HPDE6-E6E7 (cell line): ENCODE measurements at regions not wholly inside any gene's neighbourhood (a gene's known extent, or its start where the extent isn't known, plus 50 kb on each side); places are given as distances from the start of the nearest gene placed in this dataset.

Experiments used
- DNase-seq: peaks from one replicate; pipeline ENCODE4 v3.0.0; 2011; ENCODE audit warnings: missing footprints; ENCODE audit errors: extremely low spot score

GRCh38 chr18:41543815-41544214, 411.2 kb upstream of the PIK3C3 start:
- DNase-seq = no peak

DNA sequence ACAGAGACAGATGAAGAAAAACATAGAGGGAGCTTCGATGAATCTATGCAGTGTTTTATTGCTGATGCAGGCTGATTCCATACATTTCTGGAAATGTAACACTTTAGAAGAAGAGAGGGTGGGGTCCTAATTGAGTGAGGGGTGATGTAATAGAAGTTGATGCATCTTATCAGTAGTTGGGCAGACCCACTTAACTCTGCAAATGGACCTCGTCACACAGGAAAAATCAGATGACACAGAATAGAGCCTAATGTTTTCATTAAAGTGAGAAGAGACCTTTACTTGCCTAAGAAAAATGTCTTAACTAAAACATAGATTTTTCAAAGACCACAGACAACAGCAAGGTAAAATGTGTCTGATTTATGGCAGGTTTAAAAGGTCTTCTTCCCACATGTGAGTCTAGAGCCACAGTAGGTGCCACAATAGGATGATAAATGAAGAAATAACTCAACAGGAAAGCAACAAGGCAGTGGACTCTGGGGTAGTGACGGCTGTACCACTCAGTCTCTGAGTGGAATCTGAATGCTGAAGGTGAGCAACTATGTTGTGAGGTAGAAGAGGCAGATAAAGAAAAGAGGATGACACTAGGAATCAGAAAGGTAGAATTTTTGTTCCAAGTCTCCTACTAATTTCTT, 414.7 kb upstream of the PIK3C3 start:
- DNase-seq = no peak

DNA sequence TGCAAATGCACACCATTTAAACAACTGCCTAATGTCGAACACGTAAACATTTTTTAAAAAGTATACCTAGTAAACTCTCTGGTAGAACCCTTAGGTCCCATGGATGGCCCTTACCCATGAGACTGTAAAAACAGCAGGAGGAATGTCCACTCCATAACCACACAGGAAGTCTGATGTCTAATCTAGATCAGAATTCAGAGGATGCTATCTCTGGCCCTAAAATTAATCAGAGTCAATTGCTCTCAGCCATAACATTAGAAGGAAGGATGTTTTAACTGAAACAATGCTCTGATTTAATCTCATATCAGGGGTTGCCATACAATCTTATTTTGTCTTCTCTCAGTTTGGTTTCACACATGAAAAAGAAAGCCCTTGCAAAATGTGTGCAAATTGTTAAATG, 416.3 kb upstream of the PIK3C3 start:
- no peak for DNase-seq

GRCh38 chr18:41537666-41538065, 417.4 kb upstream of the PIK3C3 start:
- no peak for DNase-seq

- DNase-seq = no peak
Observed at GRCh38 chr18:41532344-41533086, 422.5 kb upstream of the PIK3C3 start.

DNA sequence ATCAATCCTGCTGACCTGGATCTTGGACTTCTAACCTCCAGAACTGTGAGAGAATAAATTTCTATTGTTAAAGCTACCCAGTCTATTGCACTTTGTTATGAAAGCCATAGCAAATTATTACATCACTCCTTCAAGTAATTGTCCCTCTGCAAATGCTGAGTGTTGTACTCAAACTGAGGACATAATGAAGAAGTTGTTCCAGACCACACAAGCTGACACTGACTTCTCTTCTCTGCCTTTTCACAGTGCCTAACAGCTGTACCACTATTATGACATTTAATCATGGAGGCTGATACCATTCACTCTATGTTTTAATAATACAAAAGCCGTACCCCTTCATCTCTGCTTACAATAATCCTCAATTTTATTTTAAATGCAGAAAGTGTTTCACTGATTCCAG, 424.1 kb upstream of the PIK3C3 start:
- DNase-seq = no peak

DNA sequence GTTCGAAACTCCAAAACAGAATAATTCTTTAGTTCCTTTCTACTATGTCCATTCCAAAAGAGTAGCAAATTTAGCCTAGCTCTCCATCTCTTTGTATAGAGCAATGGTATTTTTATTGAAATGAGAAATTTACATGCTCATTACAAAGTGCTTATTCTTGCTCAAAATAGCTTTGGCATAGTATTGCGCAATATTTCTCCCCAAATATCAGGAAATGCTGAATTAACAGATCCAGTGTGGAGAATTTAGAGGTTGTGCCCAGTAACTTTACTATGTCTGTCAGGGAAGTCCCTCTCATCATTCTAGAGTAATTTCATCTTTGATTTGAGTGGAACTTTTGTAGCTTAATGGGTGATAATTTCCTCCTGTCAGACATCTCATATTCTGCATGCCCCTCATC, 425.9 kb upstream of the PIK3C3 start:
- no peak for DNase-seq

- no peak for DNase-seq
Observed at GRCh38 chr18:41526054-41526453, 429.0 kb upstream of the PIK3C3 start.

DNA sequence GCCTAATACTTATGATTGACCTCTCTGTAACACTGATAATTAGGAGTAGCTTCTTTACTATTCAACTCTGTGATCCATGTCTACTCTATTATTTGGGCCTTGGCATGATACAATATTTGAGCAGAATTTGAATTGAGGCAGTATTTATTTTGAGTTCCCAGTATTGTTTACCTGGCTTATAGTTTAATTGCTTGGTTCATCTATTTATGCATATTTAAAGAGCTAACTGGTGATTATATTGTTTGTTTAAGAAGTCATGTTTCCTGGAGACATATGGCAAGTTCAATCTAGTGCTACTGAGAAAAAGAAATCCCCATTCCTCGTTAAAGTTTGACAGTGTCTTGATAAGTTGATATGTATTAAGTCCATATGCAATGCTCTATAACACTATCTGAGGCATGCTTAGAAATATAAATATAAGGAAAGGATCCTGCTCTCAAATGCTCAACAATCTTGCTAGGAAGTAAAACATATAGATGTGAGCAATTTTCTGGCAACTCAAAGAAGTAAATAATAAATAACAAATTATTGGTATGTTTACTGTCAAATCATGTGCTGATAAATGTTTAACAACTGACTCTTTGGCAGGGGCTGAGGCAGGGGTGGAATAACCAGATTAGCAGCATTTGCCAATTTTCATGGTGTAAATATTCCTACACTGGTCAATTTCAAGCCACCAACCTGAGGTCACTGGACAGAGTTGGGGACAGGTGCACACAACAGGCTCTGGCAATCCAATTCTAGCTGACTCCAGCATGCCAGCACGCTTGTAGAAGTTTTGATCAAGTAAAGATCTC, 430.2 kb upstream of the PIK3C3 start:
- no peak for DNase-seq

- no peak for DNase-seq
Observed at GRCh38 chr18:41517142-41517541, 437.9 kb upstream of the PIK3C3 start.

- no peak for DNase-seq
Observed at GRCh38 chr18:41513438-41513837, 441.6 kb upstream of the PIK3C3 start.

GRCh38 chr18:41504316-41504715, 450.7 kb upstream of the PIK3C3 start:
- no peak for DNase-seq

GRCh38 chr18:41501848-41502247, 453.2 kb upstream of the PIK3C3 start:
- no peak for DNase-seq

DNA sequence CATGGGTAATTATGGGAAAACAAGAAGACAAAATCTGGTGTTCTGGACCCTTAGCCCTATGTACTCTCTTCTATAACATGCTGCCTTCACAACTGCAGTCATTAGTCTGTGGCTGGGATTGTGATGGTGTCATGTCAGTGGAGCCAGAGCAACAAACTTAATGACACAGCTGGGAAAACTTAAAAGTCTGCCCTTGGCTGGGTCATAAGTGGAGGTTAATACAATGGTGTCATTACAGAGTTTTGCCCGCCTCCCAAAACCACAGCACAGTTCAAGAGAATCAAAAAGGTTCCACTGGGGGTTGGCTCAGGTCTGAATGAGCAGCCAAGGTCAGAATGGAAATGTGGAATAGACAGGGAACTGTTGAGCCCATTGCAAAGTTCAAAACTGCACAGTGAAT, 455.7 kb upstream of the PIK3C3 start:
- DNase-seq = no peak

DNA sequence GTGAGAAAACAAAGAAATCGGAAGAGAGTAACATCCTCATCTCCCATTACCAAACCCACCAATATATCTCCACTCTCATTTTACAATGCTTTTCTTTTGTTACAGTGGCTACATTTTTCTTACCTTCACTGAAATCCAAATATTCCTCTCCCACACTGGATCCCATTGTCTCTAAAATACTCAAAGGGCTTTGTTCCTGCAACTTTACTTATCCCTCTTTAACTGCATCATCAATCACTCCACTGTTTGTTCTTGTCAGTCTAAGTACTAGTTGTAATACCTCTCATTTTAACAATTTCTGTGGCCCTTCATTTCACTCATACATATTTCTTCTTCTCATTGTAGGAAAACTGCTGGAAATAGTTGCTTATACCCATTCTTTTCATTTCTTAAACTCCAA, 464.2 kb upstream of the PIK3C3 start:
- DNase-seq = no peak

GRCh38 chr18:41486575-41486974, 468.5 kb upstream of the PIK3C3 start:
- no peak for DNase-seq

GRCh38 chr18:41484069-41484468, 471.0 kb upstream of the PIK3C3 start:
- no peak for DNase-seq

- no peak for DNase-seq
Observed at GRCh38 chr18:41482501-41482900, 472.5 kb upstream of the PIK3C3 start.

GRCh38 chr18:41466436-41467160, 488.4 kb upstream of the PIK3C3 start:
- DNase-seq = no peak

GRCh38 chr18:41465386-41465785, 489.6 kb upstream of the PIK3C3 start:
- DNase-seq = no peak

DNA sequence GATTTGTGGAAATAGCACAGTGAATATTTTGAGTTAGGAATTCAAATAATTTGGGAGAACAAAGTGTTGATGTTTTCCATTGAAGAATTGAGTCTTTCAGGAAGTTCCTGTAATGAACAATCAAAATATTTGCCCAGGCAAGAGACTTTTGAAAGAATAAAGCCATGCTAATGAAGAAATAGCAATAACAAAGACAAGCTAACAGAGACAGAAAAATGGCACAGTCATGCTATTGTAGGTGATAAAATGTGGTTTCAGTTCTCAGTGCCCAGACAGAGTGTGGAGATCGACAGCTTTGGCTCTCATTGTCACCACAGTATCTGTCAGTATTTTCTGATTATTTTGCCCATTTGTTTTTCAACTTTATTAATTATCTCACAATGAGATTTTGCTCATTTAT, 490.8 kb upstream of the PIK3C3 start:
- no peak for DNase-seq

DNA sequence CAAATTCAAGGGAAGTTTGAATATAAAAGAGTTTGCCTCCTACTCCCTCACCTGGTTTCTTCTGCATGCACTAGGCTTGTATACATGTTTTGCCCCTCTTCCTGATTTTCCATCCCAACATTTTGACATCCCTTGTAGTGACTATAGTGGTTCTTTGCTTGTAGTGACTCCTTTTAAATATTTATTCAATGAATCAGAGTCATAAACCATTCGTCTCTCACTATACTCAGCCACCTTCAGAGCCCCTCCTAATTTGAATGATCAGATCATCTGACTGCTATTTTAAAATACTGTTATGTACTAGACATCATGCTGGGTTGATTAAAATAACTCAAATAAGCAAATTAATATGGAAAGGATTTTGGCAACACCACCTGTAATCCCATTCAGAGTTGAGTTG, 492.1 kb upstream of the PIK3C3 start:
- DNase-seq = no peak
